SK-N-SH (cell line): ENCODE measurements at regions not wholly inside any gene's neighbourhood (a gene's known extent, or its start where the extent isn't known, plus 50 kb on each side); places are given as distances from the start of the nearest gene placed in this dataset.

Experiments
- CTCF ChIA-PET: fragments of 300-600, 350-600 bp; formaldehyde crosslinking; extraction: SDS; loops from one replicate; lab custom pipeline; 2021; lab: Yijun Ruan, JAX
- POLR2A ChIA-PET: fragments of 350-600 bp; sonication (Branson Sonifier 250); formaldehyde crosslinking; extraction: SDS; loops from one replicate; lab custom pipeline; 2020; ENCODE audit warnings: antibody characterized with exemption, inconsistent platforms; lab: Yijun Ruan, JAX
- DNase-seq: peaks from one replicate; pipeline ENCODE4 v3.0.0; 2012
- H2AFZ ChIP-seq: fragments of 200-600 bp; sonication (generic); 2 replicates; pipeline ENCODE4 v1.8.1; 2016; ENCODE audit warnings: antibody characterized with exemption, mild to moderate bottlenecking, low read depth
- H3F3A ChIP-seq: fragments of 200-600 bp; sonication (generic); replicated peaks from 2 replicates; pipeline ENCODE3; 2016; ENCODE audit warnings: antibody characterized with exemption, mild to moderate bottlenecking; ENCODE audit not compliant: insufficient read depth
- H3K27ac ChIP-seq, 2 experiments: fragments of 200-500 bp in 1 of 2; fragments of 200-600 bp in 1 of 2; sonication (Bioruptor generic) in 1 of 2; sonication (generic), shearing (Covaris generic) in 1 of 2; 2 replicates each; pipeline versions ENCODE4 v1.5.1 to v1.6.1; 2014 to 2016; ENCODE audit warnings: low read depth in 2 of 2, inconsistent platforms in 1 of 2, low read length in 1 of 2, mild to moderate bottlenecking in 1 of 2, mixed read lengths in 1 of 2
- H3K27me3 ChIP-seq: fragments of 200-600 bp; sonication (generic), shearing (Covaris generic); 2 replicates; pipeline ENCODE4 v1.6.1; 2016; ENCODE audit warnings: mixed run types; ENCODE audit not compliant: insufficient read depth
- H3K36me3 ChIP-seq, 2 experiments: fragments of 200-500 bp in 1 of 2; fragments of 200-600 bp in 1 of 2; sonication (Bioruptor generic) in 1 of 2; sonication (generic) in 1 of 2; replicated peaks in 1 of 2; 2 replicates each; pipeline versions ENCODE3 to v1.5.1; 2014 to 2016; ENCODE audit warnings: low read length in 1 of 2, mild to moderate bottlenecking in 1 of 2; ENCODE audit not compliant: insufficient read depth in 2 of 2, control insufficient read depth in 1 of 2
- H3K4me1 ChIP-seq, 2 experiments: fragments of 200-500 bp in 1 of 2; fragments of 200-600 bp in 1 of 2; sonication (Bioruptor generic) in 1 of 2; sonication (generic), shearing (Covaris generic) in 1 of 2; 2 replicates each; pipeline versions ENCODE4 v1.5.1 to v1.6.1; 2014 to 2016; ENCODE audit warnings: low read depth in 1 of 2, low read length in 1 of 2, mixed run types in 1 of 2; ENCODE audit not compliant: insufficient read depth in 2 of 2, control insufficient read depth in 1 of 2
- H3K4me2 ChIP-seq: fragments of 200-600 bp; sonication (generic), shearing (Covaris generic); 2 replicates; pipeline ENCODE4 v1.6.1; 2017; ENCODE audit warnings: mixed run types
- H3K4me3 ChIP-seq, 2 experiments: fragments of 200-500 bp in 1 of 2; fragments of 200-600 bp in 1 of 2; sonication (Bioruptor generic) in 1 of 2; sonication (generic), shearing (Covaris generic) in 1 of 2; 2 replicates each; pipeline versions ENCODE4 v1.5.1 to v1.8.1; 2014 to 2016; ENCODE audit warnings: low read depth in 2 of 2, inconsistent platforms in 1 of 2, low read length in 1 of 2, mild to moderate bottlenecking in 1 of 2, mixed read lengths in 1 of 2, moderate library complexity in 1 of 2
- H3K79me2 ChIP-seq: fragments of 200-600 bp; sonication (generic); 2 replicates; pipeline ENCODE4 v1.8.1; 2017; ENCODE audit warnings: mild to moderate bottlenecking; ENCODE audit not compliant: insufficient read depth
- H3K9ac ChIP-seq: fragments of 200-600 bp; sonication (generic); 2 replicates; pipeline ENCODE4 v1.6.1; 2017; ENCODE audit warnings: mixed run types
- H3K9me2 ChIP-seq: fragments of 200-600 bp; sonication (generic); 2 replicates; pipeline ENCODE4 v1.6.1; 2017; ENCODE audit warnings: mixed run types
- H3K9me3 ChIP-seq: fragments of 200-600 bp; sonication (generic); 2 replicates; pipeline ENCODE4 v1.6.1; 2017; ENCODE audit warnings: mixed run types, mild to moderate bottlenecking, moderate library complexity
- H4K20me1 ChIP-seq: fragments of 200-600 bp; sonication (generic); 2 replicates; pipeline ENCODE4 v1.6.1; 2017; ENCODE audit warnings: mild to moderate bottlenecking, mixed run types; ENCODE audit not compliant: insufficient read depth
- CHD2 ChIP-seq: fragments of 150-350 bp; IDR thresholded peaks from 2 replicates; pipeline ENCODE4 v1.6.1; 2018; ENCODE audit warnings: low read length; ENCODE audit not compliant: partially characterized antibody
- CTCF ChIP-seq: fragments of 200-600 bp; sonication (generic); IDR thresholded peaks from 2 replicates; pipeline ENCODE4 v1.6.1; 2017; ENCODE audit warnings: antibody characterized with exemption, mild to moderate bottlenecking, moderate library complexity
- EZH2phosphoT487 ChIP-seq: fragments of 200-600 bp; sonication (generic); IDR thresholded peaks from 2 replicates; pipeline ENCODE4 v1.6.1; 2017; ENCODE audit warnings: low read depth, mixed run types, mild to moderate bottlenecking, antibody characterized with exemption, moderate library complexity, borderline replicate concordance
- FOSL2 ChIP-seq: IDR thresholded peaks from 2 replicates; pipeline ENCODE4 v1.4.0; 2012; ENCODE audit warnings: low read depth, mild to moderate bottlenecking, moderate library complexity, borderline replicate concordance
- FOXJ3 ChIP-seq: sonication (generic); formaldehyde crosslinking; IDR thresholded peaks from 2 replicates; pipeline ENCODE4 v1.5.1; 2020; ENCODE audit warnings: mild to moderate bottlenecking, missing genetic modification reagents
- FOXM1 ChIP-seq: IDR thresholded peaks from 2 replicates; pipeline ENCODE4 v1.4.0; 2012; ENCODE audit warnings: low read depth, mild to moderate bottlenecking
- GABPA ChIP-seq: IDR thresholded peaks from 2 replicates; pipeline ENCODE4 v1.4.0; 2012; ENCODE audit warnings: low read depth, mild to moderate bottlenecking
- GATA2 ChIP-seq: sonication (generic); formaldehyde crosslinking; IDR thresholded peaks from 2 replicates; pipeline ENCODE4 v1.5.0; 2020; ENCODE audit warnings: mild to moderate bottlenecking, missing genetic modification reagents
- IRF3 ChIP-seq: fragments of 150-350 bp; IDR thresholded peaks from 2 replicates; pipeline ENCODE4 v1.6.1; 2016; ENCODE audit warnings: mild to moderate bottlenecking, low read depth, low read length
- MAX ChIP-seq: IDR thresholded peaks from 2 replicates; pipeline ENCODE4 v1.4.0; 2012; ENCODE audit warnings: low read depth
- MEF2A ChIP-seq: IDR thresholded peaks from 2 replicates; pipeline ENCODE4 v1.4.0; 2012; ENCODE audit warnings: low read depth, borderline replicate concordance
- MXI1 ChIP-seq: IDR thresholded peaks from 2 replicates; pipeline ENCODE4 v1.6.1; 2012; ENCODE audit warnings: mild to moderate bottlenecking, low read depth, low read length, improper control_type of control experiment
- NRF1 ChIP-seq: IDR thresholded peaks from 2 replicates; pipeline ENCODE4 v1.6.1; 2012; ENCODE audit warnings: low read depth, mild to moderate bottlenecking, low read length
- POLR2AphosphoS5 ChIP-seq: IDR thresholded peaks from 2 replicates; pipeline ENCODE4 v1.6.1; 2012; ENCODE audit warnings: low read depth, low read length
- RAD21 ChIP-seq: IDR thresholded peaks from 2 replicates; pipeline ENCODE4 v1.6.1; 2012; ENCODE audit warnings: mild to moderate bottlenecking, low read length
- RCOR1 ChIP-seq: fragments of 150-350 bp; IDR thresholded peaks from 2 replicates; pipeline ENCODE4 v1.6.1; 2017; ENCODE audit warnings: antibody characterized with exemption, low read length
- REST ChIP-seq: IDR thresholded peaks from 2 replicates; pipeline ENCODE4 v1.6.1; 2012; ENCODE audit warnings: mild to moderate bottlenecking, low read depth, low read length, moderate library complexity
- RFX5 ChIP-seq: IDR thresholded peaks from 2 replicates; pipeline ENCODE4 v1.6.1; 2012; ENCODE audit warnings: mild to moderate bottlenecking, improper control_type of control experiment, low read length
- RXRA ChIP-seq: IDR thresholded peaks from 2 replicates; pipeline ENCODE4 v1.4.0; 2012; ENCODE audit warnings: low read depth, mild to moderate bottlenecking, borderline replicate concordance
- SMC3 ChIP-seq: IDR thresholded peaks from 2 replicates; pipeline ENCODE4 v1.6.1; 2012; ENCODE audit warnings: low read depth, low read length, improper control_type of control experiment
- TCF12 ChIP-seq: IDR thresholded peaks from 2 replicates; pipeline ENCODE4 v1.4.0; 2012
- TEAD4 ChIP-seq: IDR thresholded peaks from 2 replicates; pipeline ENCODE4 v1.4.0; 2012; ENCODE audit warnings: mild to moderate bottlenecking, borderline replicate concordance; ENCODE audit not compliant: insufficient read depth
- USF2 ChIP-seq: fragments of 150-350 bp; IDR thresholded peaks from 2 replicates; pipeline ENCODE4 v1.6.1; 2017; ENCODE audit warnings: antibody characterized with exemption, low read length, low read depth, borderline replicate concordance
- YY1 ChIP-seq: IDR thresholded peaks from 2 replicates; pipeline ENCODE4 v1.4.0; 2012; ENCODE audit warnings: low read depth, mild to moderate bottlenecking
- ZBTB33 ChIP-seq: IDR thresholded peaks from 2 replicates; pipeline ENCODE4 v1.4.0; 2012; ENCODE audit warnings: low read depth, borderline replicate concordance
- WGBS: methylation state at CpG from one replicate; pipeline ENCODE4 v1.1.6; 2017; ENCODE audit warnings: low lambda C conversion rate; 5-methylcytosine and 5-hydroxymethylcytosine counted together

- Histone ChIP-seq H3K9me3 (no peaks in the 10 kb centered on the region), H3K4me3 (no peak overlapping the region), H3K79me2 (no peaks in the 10 kb centered on the region), H3F3A (peaks cover 27% of the 10 kb centered on the region), H3K36me3 (no peaks in the 10 kb centered on the region), H4K20me1 (no peaks in the 10 kb centered on the region), H2AFZ (no peak overlapping the region), H3K9ac (no peak overlapping the region), H3K27ac (peak overlapping the region; percentile 88 to 93; a peak in 3 of 4 replicates), H3K9me2 (no peaks in the 10 kb centered on the region), H3K27me3 (no peaks in the 10 kb centered on the region), H3K4me2 (no peak overlapping the region; the same call in 1 of the 2 replicates), H3K4me1 (peaks cover 10 to 21% of the 10 kb centered on the region in 2 experiments)
- peak; percentile 28 for DNase-seq
- ChIA-PET CTCF (no interaction called here), POLR2A (no interaction called here)
- 45% methylated on average over 2 of the region's 2 CpGs for WGBS
- TF ChIP-seq YY1, result no peak
- no peak for TF ChIP-seq SMC3
- no peak for TF ChIP-seq CHD2
- TF ChIP-seq IRF3, result no peak
- TF ChIP-seq GABPA, result no peak
- TF ChIP-seq RXRA, result peak; percentile 64; the same call in 1 of the 2 replicates
- TF ChIP-seq FOXM1, result no peak
- no peak for TF ChIP-seq RCOR1
- TF ChIP-seq RFX5, result no peak
- no peak for TF ChIP-seq GATA2 (CRISPR knock-in tag)
- no peak for TF ChIP-seq USF2
- TF ChIP-seq REST, result no peak
- no peak for TF ChIP-seq MXI1
- peak; percentile 40; the same call in 1 of the 2 replicates for TF ChIP-seq TEAD4
- TF ChIP-seq CTCF, result no peak
- TF ChIP-seq MEF2A, result no peak; the same call in 1 of the 2 replicates
- peak; percentile 95 for TF ChIP-seq TCF12
- no peak for TF ChIP-seq FOXJ3 (CRISPR knock-in tag)
- no peak for TF ChIP-seq MAX
- no peak for TF ChIP-seq NRF1
- TF ChIP-seq RAD21, result peak; percentile 16; the same call in 1 of the 2 replicates
- TF ChIP-seq EZH2phosphoT487, result no peak
- no peak; the same call in 1 of the 2 replicates for TF ChIP-seq FOSL2
- no peak for TF ChIP-seq ZBTB33
- peak; percentile 44; the same call in 1 of the 2 replicates for TF ChIP-seq POLR2AphosphoS5
Observed at GRCh38 chr5:93164690-93165089, 416.3 kb downstream of the NR2F1-AS1 start.
